ENCODE measurements at regions not wholly inside any gene's neighbourhood (a gene's known extent, or its start where the extent isn't known, plus 50 kb on each side); places are given as distances from the start of the nearest gene placed in this dataset.

GRCh38 chr2:212894026-212894425 lies 257.4 kb downstream of the IKZF2 start:
- Histone ChIP-seq H3K27me3 (replicated peaks; ENCODE audit: insufficient read depth, low read depth, low read length, poor library complexity) (no peaks in the 10 kb centered on the region), H3K9me3 (ENCODE audit: low read depth, low read length, poor library complexity, severe bottlenecking) (no peaks in the 10 kb centered on the region), H3K4me1 (ENCODE audit: insufficient read depth, low read length, poor library complexity, severe bottlenecking) (peaks cover 33% of the 10 kb centered on the region), H3K36me3 (ENCODE audit: insufficient read depth, low read length, poor library complexity, severe bottlenecking) (no peaks in the 10 kb centered on the region), H3K27ac (ENCODE audit: low read depth, low read length, poor library complexity, severe bottlenecking) (peak overlapping the region; percentile 64), H3K4me3 (ENCODE audit: low read depth, low read length, poor library complexity, severe bottlenecking) (no peak overlapping the region)
- no TSS peak for BruUV-seq (replicated peaks)
- ChIA-PET POLR2A (ENCODE audit: low non-redundant PET) (no interaction called here), CTCF (no interaction called here)
- no peak for DNase-seq (ENCODE audit: low spot score)
- TF ChIP-seq EZH2 (IDR thresholded peaks at IDR 0.05; ENCODE audit: borderline replicate concordance, low read depth, low read length, poor library complexity, severe bottlenecking) (no peak), CTCF (conservative IDR thresholded peaks at IDR 0.05; ENCODE audit: low read depth, low read length) (no peak)
- intact Hi-C loops (cut with micrococcal nuclease; ENCODE audit: unreplicated experiment), result no loop called here

DNA sequence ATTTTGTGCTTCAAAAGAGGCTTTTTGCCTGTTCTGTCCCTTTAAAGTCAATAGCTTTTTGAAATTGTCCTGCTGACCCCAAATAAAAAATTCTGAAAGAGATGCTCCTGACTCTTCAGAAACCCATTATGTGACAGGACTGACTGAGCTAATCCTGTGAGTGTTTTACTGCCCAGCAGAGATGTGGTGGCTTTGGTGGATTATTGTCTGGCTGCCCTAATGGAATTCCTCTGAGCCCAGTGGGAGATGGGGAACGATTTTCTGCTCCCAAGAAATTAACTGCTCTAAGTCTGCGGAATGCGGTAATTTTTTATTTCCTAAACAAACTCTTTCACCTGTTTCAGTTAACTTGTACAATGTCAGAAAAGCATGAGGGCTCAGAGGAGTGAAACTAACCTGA lies 258.2 kb downstream of the IKZF2 start:
- no TSS peak for BruUV-seq (replicated peaks)
- peaks cover 33% of the 10 kb centered on the region for H3K4me1 ChIP-seq (ENCODE audit: insufficient read depth, low read length, poor library complexity, severe bottlenecking)
- intact Hi-C loops (cut with micrococcal nuclease; ENCODE audit: unreplicated experiment), result loop anchor here (2.0 kb wide), 1 partner anchor 206 kb away; no protein-coding TSS in a partner anchor
- peak overlapping the region; percentile 64 for H3K27ac ChIP-seq (ENCODE audit: low read depth, low read length, poor library complexity, severe bottlenecking)
- peak; percentile 68 for DNase-seq (ENCODE audit: low spot score)
- H3K36me3 ChIP-seq (ENCODE audit: insufficient read depth, low read length, poor library complexity, severe bottlenecking), result no peaks in the 10 kb centered on the region
- POLR2A ChIA-PET (ENCODE audit: low non-redundant PET), result no interaction called here
- TF ChIP-seq CTCF (conservative IDR thresholded peaks at IDR 0.05; ENCODE audit: low read depth, low read length) (no peak), EZH2 (IDR thresholded peaks at IDR 0.05; ENCODE audit: borderline replicate concordance, low read depth, low read length, poor library complexity, severe bottlenecking) (no peak)
- no peaks in the 10 kb centered on the region for H3K9me3 ChIP-seq (ENCODE audit: low read depth, low read length, poor library complexity, severe bottlenecking)
- H3K4me3 ChIP-seq (ENCODE audit: low read depth, low read length, poor library complexity, severe bottlenecking), result peak overlapping the region; percentile 4
- H3K27me3 ChIP-seq (replicated peaks; ENCODE audit: insufficient read depth, low read depth, low read length, poor library complexity), result no peaks in the 10 kb centered on the region
- CTCF ChIA-PET, result interaction anchor here (1.0 to 2.1 kb wide), 3 partner anchors 9 to 117 kb away, joined by 4 to 6 read pairs (median 5); no protein-coding TSS in a partner anchor

GRCh38 chr2:212892193-212892592 lies 259.2 kb downstream of the IKZF2 start:
- peaks cover 26% of the 10 kb centered on the region for H3K4me1 ChIP-seq (ENCODE audit: insufficient read depth, low read length, poor library complexity, severe bottlenecking)
- no TSS peak for BruUV-seq (replicated peaks)
- no peak overlapping the region for H3K4me3 ChIP-seq (ENCODE audit: low read depth, low read length, poor library complexity, severe bottlenecking)
- ChIA-PET POLR2A (ENCODE audit: low non-redundant PET) (no interaction called here), CTCF (interaction anchor here (0.6 to 2.1 kb wide), 7 partner anchors 10 to 368 kb away, joined by 3 to 11 read pairs (median 5); no protein-coding TSS in a partner anchor)
- peak; percentile 68 for TF ChIP-seq CTCF (conservative IDR thresholded peaks at IDR 0.05; ENCODE audit: low read depth, low read length)
- TF ChIP-seq EZH2 (IDR thresholded peaks at IDR 0.05; ENCODE audit: borderline replicate concordance, low read depth, low read length, poor library complexity, severe bottlenecking), result no peak
- DNase-seq (ENCODE audit: low spot score), result peak; percentile 85
- no peaks in the 10 kb centered on the region for H3K27me3 ChIP-seq (replicated peaks; ENCODE audit: insufficient read depth, low read depth, low read length, poor library complexity)
- H3K9me3 ChIP-seq (ENCODE audit: low read depth, low read length, poor library complexity, severe bottlenecking), result no peaks in the 10 kb centered on the region
- H3K27ac ChIP-seq (ENCODE audit: low read depth, low read length, poor library complexity, severe bottlenecking), result no peak overlapping the region
- H3K36me3 ChIP-seq (ENCODE audit: insufficient read depth, low read length, poor library complexity, severe bottlenecking), result no peaks in the 10 kb centered on the region
- intact Hi-C loops (cut with micrococcal nuclease; ENCODE audit: unreplicated experiment), result loop anchor here (1.0 to 2.0 kb wide), 2 partner anchors 115 to 205 kb away; no protein-coding TSS in a partner anchor

All from A673 (cell line).